D721Med (cell line): ENCODE measurements at regions not wholly inside any gene's neighbourhood (a gene's known extent, or its start where the extent isn't known, plus 50 kb on each side); places are given as distances from the start of the nearest gene placed in this dataset.

Experiments used
- DNase-seq: peaks from one replicate; pipeline ENCODE4 v3.0.0; 2011; ENCODE audit warnings: low spot score; ENCODE audit not compliant: insufficient read length
- FAIRE-seq: peaks from 2 replicates; lab custom pipeline; 2011; peaks lifted over from hg19 to GRCh38; lab: Jason Lieb, UNC
- CTCF ChIP-seq: IDR thresholded peaks from 2 replicates; pipeline ENCODE4 v1.5.1; 2012; ENCODE audit warnings: mild to moderate bottlenecking, control low read depth; ENCODE audit not compliant: insufficient read depth; ENCODE audit errors: missing control alignments

GRCh38 chr3:72133329-72134011 is 348.5 kb upstream of the PROK2 start:
- no peak for TF ChIP-seq CTCF
- no peak for DNase-seq
- no peak for FAIRE-seq

DNA sequence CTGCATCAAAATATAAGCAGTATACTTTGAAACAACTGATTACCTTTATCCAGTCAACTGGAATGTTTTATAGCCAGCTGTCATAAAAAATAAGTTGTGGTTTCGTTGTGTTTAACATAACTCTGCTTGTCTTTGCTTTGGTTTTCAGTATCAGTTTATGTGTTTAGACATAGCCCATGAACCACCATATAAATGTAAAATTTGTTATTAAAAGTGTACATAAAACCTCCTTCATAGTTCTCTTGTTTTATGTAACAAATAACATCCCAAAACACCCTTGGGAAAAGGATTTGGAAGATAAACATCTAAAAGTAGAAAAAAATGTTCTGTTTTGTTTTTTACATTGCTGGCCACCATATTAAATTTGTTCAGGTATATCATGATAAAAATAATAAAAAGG is 347.0 kb upstream of the PROK2 start:
- no peak for FAIRE-seq
- no peak for DNase-seq
- no peak for TF ChIP-seq CTCF

- TF ChIP-seq CTCF, result no peak
- no peak for DNase-seq
- FAIRE-seq, result no peak
Measured at GRCh38 chr3:72130565-72130964, 345.6 kb upstream of the PROK2 start.

DNA sequence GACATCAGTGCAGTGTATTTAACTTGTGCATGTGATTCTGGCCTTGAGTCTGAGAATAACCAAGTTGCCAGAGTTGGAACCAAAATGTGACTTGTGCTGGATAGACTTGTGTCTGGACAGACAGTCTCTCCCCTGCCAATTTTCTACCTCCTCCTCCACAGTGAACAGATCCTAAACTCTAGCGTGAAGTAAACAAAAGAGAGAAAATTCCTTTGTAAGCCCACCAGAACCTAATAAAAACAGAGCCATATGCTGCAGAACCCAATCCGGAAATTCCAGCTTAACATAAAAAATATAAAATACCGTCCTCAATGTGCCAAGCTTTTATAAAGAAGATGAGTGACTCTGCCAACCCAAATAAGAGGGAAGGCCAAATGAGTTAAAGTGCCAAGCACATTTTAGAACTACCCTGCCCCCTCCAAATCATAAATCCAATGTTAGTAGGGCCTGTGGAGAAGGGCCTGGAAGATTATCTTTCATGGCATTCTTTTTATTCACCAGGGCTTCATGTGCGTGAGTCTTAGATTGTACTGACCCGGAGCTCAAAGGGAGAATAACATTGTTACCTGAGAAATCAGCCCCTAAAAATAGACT is 344.6 kb upstream of the PROK2 start:
- no peak for TF ChIP-seq CTCF
- no peak for DNase-seq
- FAIRE-seq, result no peak

- no peak for TF ChIP-seq CTCF
- no peak for FAIRE-seq
Measured at GRCh38 chr3:72128921-72129320, 344.0 kb upstream of the PROK2 start.

DNA sequence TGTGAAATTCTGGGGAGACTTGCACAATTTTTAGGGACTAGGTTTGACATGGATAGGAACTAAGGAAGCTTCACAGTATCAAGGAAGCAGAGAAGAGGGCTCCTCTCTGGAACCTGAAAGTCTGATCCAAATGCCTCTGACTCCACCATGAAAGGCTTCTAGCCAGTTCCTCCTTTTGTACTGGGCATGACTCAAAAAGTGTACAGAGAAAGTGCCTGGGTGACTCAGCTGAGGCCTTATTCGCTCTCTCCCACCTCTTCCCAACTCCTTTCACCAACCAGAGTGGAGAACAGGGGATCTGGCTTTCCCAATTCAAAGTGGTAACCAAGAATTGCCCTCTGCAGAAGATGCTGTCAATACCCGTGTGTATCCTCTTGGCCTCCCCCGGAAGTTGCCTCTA is 342.9 kb upstream of the PROK2 start:
- no peak for FAIRE-seq
- DNase-seq, result no peak
- TF ChIP-seq CTCF, result no peak

More at GRCh38 chr3:72128921-72129320, 344.0 kb upstream of the PROK2 start:
- DNase-seq, result no peak

- TF ChIP-seq CTCF, result no peak
- DNase-seq (no peak), FAIRE-seq (no peak)
Measured at GRCh38 chr3:72127224-72127612, 342.3 kb upstream of the PROK2 start.
